HG03521 (cell line): ENCODE measurements at regions not wholly inside any gene's neighbourhood (a gene's known extent, or its start where the extent isn't known, plus 50 kb on each side); places are given as distances from the start of the nearest gene placed in this dataset.

Source experiments
- ATAC-seq: cut with Tn5 transposase; IDR thresholded peaks from one replicate; pipeline ENCODE4 v1.9.1; 2021; ENCODE audit warnings: mild to moderate bottlenecking, moderate library complexity; ENCODE audit not compliant: unreplicated experiment

GRCh38 chr10:123568751-123569150 is 97.4 kb upstream of the GPR26 start:
- ATAC-seq = no peak

- ATAC-seq = no peak
Measured at GRCh38 chr10:123569436-123570035, 96.6 kb upstream of the GPR26 start.

GRCh38 chr10:123570051-123570897 is 95.9 kb upstream of the GPR26 start:
- no peak for ATAC-seq

DNA sequence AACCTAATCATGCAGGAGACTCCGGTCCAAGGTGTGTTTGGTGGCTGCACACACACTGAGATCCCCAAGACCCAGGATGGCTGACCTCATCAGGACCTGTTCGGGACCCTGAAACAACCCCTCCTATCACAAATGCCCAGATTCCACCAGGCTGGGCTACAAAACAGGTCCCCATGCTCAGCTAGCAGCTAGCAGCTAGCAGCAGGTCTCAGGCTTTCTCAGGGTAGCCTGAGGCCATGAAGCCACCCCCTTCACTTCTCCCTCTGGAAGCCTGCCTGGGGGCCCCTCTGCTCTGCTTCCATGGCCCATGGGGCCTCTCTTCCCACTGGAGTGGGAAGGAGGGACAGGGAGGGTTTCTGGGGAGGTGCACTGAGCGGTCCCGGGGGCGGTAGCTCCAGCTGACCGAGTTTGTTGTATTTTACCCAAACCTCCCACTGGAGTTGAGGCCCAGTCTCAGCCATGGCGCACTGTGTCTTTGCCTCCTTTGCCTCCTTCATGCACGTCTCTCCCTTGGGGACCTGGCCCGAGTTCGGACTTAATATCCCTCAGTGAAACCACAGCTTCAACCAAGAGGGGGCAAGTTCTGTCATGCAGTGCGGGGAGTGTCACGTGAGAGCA is 95.1 kb upstream of the GPR26 start:
- no peak for ATAC-seq

- ATAC-seq = no peak
Measured at GRCh38 chr10:123571978-123572377, 94.2 kb upstream of the GPR26 start.

- ATAC-seq = no peak
Measured at GRCh38 chr10:123573236-123574108, 92.7 kb upstream of the GPR26 start.

DNA sequence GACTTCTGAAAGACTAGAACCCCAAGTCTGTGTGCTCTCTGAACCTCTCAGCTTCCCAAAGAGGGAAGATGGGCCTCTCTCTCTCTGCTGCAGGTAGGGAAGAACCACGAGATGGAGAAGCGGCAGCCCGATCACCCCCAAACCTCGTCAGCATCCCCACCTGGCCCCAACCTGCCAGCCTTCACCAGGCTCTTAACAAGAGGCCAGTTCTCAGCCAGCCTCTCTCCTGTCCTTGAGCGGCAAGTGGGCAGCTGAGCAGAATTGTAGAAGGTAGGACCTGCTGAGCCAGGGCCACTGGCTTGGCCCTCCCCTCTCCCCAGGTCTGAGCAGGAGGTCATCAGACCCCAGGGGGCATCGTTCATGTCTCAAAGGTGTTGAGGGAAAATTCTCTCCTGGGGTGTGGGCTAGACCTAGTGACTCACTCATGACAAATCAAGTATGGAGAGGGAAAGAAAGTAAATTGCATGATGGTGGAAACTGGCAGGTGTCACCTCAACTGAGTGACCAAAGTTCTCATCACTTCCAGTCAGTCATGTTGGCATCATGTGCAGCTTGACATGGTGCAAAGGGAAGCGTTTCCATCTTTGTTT is 92.0 kb upstream of the GPR26 start:
- no peak for ATAC-seq

DNA sequence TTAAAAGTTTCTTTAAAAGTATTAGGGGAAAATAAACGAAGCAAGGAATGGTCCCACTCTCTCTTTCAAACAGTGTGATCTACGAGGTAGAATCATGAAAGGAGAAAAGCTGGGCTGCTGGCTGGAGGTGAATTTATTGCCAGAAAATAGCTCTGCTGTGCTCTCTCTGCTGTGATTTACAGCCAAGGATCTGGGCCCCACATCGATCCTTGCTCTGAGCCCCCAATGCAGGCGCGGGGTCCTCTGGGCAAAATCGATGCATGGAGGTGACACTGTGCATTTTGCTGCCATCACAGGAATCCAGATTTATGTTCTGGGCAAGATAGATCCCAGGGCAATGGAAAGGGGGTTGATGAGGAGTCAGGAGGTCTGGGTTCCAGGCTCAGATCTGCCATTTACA is 91.0 kb upstream of the GPR26 start:
- ATAC-seq = no peak

DNA sequence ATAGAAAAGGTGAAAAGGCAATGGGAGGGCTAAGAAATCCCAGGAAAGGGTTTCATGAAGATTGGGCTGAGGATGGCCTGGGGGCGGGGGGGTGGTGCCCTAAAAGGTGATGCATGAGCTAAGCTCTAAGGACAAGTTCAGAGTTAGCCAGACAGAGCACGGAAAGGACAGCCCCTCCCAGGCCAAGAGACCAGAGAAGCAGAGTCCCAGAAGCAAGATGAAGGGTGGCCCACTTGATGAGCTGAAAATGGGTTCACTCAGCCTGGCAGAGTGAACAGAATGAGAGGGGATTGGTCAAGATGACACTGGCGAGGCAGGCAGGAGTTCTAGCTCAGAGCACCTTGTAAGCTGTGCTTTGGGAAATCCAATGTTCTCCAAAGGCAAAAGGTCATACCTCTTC is 89.4 kb upstream of the GPR26 start:
- ATAC-seq = no peak

GRCh38 chr10:123577921-123578461 is 88.2 kb upstream of the GPR26 start:
- no peak for ATAC-seq

- ATAC-seq = no peak
Measured at GRCh38 chr10:123578721-123579120, 87.4 kb upstream of the GPR26 start.

- ATAC-seq = no peak
Measured at GRCh38 chr10:123579675-123580074, 86.5 kb upstream of the GPR26 start.

DNA sequence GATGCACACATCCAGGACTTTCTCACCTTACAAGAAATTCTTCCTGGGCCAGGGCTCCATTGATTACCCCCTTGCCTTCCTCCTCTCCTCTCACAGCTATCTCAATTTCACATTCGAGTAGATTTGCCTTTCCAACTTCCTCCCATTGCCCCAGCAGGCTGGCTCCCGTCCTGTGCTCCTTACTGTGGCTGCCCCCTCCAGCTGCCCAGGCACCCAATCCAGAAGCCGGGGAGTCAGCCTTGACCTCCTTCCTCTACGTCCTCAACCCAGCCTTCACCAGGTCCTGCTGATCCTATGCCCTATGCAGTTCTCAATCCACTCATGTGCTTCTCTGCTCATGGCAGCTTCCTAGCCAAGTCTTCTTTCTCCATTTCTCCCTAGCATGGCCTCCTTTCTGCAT is 85.7 kb upstream of the GPR26 start:
- no peak for ATAC-seq

GRCh38 chr10:123581656-123582055 is 84.5 kb upstream of the GPR26 start:
- ATAC-seq = no peak

- no peak for ATAC-seq
Measured at GRCh38 chr10:123582084-123582989, 83.8 kb upstream of the GPR26 start.

- no peak for ATAC-seq
Measured at GRCh38 chr10:123583639-123584418, 82.3 kb upstream of the GPR26 start.

GRCh38 chr10:123584419-123584775 is 81.8 kb upstream of the GPR26 start:
- no peak for ATAC-seq

DNA sequence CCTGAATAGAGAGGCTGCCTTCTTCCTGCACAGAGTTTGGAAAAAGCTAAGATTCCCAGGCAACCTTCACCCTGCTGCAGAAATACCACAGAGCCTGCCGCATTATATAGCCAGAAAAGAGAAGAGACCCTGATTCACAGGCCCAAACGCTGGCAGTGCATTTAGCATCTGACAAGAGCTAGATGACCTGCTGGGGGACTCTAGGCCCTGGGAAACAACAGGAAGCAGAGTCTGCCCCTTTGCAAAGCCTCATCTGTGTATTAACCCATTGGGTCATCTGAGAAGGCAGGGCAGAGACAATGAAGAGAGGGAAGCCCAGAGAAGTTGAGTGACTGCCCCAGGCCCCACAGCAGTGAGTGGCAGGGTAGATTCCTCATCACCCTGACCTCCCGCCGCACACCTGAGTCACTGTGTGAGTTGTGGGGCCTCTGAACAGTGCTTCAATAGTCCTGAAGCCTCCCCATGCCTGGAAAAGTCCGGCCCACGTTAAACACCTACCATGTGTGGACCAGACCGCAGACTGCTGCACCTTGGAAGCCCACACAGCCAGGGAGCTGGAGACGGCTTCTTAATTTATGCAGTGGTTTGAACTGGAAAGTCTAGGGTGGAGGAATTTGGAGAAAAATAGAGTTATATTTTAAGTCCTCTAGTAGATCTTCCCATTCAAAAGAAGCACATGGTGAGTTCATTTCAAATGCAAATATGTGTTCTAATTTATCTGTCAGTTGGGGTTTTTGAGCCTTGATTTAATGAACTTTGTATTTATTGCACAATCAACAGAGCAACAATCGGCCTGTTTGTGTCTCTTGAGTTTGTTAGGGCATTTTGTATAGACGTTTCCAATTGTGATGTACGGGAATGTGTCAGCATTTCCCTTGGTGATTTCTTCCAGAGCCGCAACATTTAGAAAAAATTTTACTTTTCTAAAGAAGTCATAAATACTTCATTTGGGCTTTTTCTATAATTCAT is 80.4 kb upstream of the GPR26 start:
- ATAC-seq = no peak
